ENCODE measurements at regions not wholly inside any gene's neighbourhood (a gene's known extent, or its start where the extent isn't known, plus 50 kb on each side); places are given as distances from the start of the nearest gene placed in this dataset.
"Not testable (repeated sequence)": the region's sequence is repeated elsewhere in the genome, so short reads cannot be mapped to it uniquely, and the experiment has no call there.

DNA sequence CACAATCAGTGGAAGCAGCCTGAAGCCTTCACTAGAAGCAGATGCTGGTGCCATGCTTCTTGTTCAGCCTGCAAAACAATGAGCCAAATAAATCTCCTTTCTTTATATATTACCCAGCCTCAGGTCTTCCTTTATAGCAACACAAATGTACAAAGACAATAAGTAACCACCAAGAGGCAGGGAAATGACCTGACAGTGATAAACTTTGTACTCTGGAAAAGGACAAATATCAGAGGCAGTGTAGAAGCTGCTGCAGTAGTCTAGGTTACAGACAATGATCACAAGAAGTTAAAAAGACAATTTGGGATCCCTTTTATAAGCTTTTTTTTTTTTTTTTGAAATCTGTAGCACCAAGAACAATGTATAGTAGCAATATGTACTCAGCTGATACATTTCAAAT is 760.3 kb downstream of the TTLL7 start:
- not testable (repeated sequence) for H3K27me3 ChIP-seq (ENCODE audit: control insufficient read depth, insufficient read depth, low read length); H3K36me3 ChIP-seq (ENCODE audit: control insufficient read depth, insufficient read depth, low read length); H3K4me3 ChIP-seq (ENCODE audit: low read length); H3K9me3 ChIP-seq (replicated peaks; ENCODE audit: control insufficient read depth, low read depth, low read length); H3K27ac ChIP-seq (ENCODE audit: low read length); DNase-seq; H3K4me1 ChIP-seq (ENCODE audit: control insufficient read depth, insufficient read depth, low read length)

DNA sequence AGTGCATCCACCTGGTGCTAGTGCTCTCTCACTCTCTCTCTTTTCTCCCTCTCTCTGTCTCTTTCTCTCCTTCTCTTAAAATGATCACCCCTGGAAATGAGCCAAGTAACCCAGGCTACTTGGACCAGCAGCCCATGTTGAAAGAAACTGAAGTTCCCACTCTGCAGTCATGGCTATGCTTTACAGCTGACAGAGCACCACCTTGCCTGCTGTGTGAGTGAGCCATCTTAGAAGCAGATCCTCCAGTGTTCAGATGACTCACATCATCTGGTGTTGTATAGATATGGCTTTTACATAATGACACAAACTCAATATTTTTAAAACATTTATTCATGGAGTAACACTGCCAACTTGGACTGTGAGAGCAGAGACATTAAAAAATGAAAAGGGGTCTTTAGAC is 779.1 kb downstream of the TTLL7 start:
- DNase-seq; H3K36me3 ChIP-seq (ENCODE audit: control insufficient read depth, insufficient read depth, low read length); H3K4me3 ChIP-seq (ENCODE audit: low read length); H3K27ac ChIP-seq (ENCODE audit: low read length); H3K4me1 ChIP-seq (ENCODE audit: control insufficient read depth, insufficient read depth, low read length); H3K9me3 ChIP-seq (replicated peaks; ENCODE audit: control insufficient read depth, low read depth, low read length); H3K27me3 ChIP-seq (ENCODE audit: control insufficient read depth, insufficient read depth, low read length): not testable (repeated sequence)

DNA sequence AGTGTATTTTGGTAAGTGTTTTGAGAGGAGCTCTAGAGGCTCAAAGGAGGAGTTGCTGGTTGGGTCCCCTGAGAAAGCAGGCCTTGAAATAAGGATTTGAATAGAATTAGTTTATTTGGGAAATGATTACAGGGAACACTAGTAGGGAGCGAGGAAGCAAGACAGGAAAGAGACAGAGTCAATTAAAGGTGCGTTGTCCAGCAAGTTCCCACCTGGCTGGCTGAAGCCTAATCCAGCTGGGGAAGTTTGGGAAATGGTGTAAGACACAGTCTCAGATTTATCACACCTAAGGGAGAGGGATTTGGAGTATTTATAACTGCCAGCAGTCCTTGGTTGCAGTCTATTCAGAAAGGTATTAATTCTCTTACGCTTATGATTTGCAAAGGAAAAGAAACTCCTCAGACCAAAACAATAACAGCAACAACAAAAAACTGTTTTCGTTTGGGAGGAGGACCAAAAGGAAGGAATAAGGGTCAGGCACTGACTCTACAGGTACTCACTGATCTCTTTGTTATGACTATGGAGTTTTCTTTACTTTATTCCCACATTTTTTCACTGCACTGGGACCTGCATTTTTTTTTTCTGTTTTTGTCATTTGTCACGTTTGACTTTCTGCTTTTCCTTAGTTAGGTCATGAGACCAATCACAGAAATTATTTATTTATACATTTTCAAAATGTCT is 780.8 kb downstream of the TTLL7 start:
- 67% methylated on average over 1 of the region's 5 CpGs for WGBS (ENCODE audit: insufficient coverage)
- not testable (repeated sequence) for H3K27ac ChIP-seq (ENCODE audit: low read length); H3K27me3 ChIP-seq (ENCODE audit: control insufficient read depth, insufficient read depth, low read length); H3K36me3 ChIP-seq (ENCODE audit: control insufficient read depth, insufficient read depth, low read length); H3K4me3 ChIP-seq (ENCODE audit: low read length); H3K4me1 ChIP-seq (ENCODE audit: control insufficient read depth, insufficient read depth, low read length); H3K9me3 ChIP-seq (replicated peaks; ENCODE audit: control insufficient read depth, low read depth, low read length)
- peak; percentile 2 for DNase-seq

DNA sequence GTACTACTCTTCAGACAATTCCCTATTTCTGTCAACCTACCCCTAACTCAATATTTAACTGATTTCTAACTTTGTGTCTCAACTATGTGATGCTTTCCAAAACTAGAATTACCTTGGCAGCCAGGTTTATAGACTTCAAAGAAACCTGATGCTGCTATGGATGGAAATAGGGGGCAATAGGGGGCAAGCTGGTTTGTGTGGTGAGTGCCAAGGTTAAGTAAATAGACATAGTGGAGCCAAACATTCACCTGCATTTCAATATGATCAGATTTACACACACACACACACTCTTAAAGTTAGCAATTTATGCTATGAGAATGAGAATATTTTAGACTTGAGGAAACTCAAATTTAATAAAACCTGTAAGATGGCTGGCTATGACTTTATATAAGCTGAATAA is 784.6 kb downstream of the TTLL7 start:
- H3K27ac ChIP-seq (ENCODE audit: low read length); DNase-seq; H3K4me3 ChIP-seq (ENCODE audit: low read length); H3K4me1 ChIP-seq (ENCODE audit: control insufficient read depth, insufficient read depth, low read length); H3K9me3 ChIP-seq (replicated peaks; ENCODE audit: control insufficient read depth, low read depth, low read length); H3K27me3 ChIP-seq (ENCODE audit: control insufficient read depth, insufficient read depth, low read length); H3K36me3 ChIP-seq (ENCODE audit: control insufficient read depth, insufficient read depth, low read length): not testable (repeated sequence)

DNA sequence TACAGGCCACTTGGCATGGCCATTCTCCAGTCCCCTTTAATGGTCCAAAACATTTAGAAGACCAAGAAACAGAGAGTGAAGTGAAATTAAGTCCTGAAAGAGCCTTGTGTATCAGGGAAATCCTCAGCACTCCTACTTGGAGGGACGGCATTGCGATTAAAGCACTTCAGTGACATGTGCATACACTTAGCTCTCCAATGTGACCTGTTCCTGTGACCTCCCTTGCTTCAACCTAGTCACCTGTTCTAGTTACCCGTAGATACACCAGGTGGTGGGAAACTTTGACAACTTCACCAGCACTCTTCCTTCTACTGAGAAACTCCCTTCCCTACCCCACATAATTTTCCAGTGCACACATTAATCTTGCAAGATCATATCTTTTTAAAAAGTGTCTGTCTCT is 785.3 kb downstream of the TTLL7 start:
- not testable (repeated sequence) for DNase-seq; H3K9me3 ChIP-seq (replicated peaks; ENCODE audit: control insufficient read depth, low read depth, low read length); H3K27me3 ChIP-seq (ENCODE audit: control insufficient read depth, insufficient read depth, low read length); H3K27ac ChIP-seq (ENCODE audit: low read length); H3K4me3 ChIP-seq (ENCODE audit: low read length); H3K4me1 ChIP-seq (ENCODE audit: control insufficient read depth, insufficient read depth, low read length); H3K36me3 ChIP-seq (ENCODE audit: control insufficient read depth, insufficient read depth, low read length)
- WGBS (ENCODE audit: insufficient coverage) = 80% methylated on average over 1 of the region's 3 CpGs

DNA sequence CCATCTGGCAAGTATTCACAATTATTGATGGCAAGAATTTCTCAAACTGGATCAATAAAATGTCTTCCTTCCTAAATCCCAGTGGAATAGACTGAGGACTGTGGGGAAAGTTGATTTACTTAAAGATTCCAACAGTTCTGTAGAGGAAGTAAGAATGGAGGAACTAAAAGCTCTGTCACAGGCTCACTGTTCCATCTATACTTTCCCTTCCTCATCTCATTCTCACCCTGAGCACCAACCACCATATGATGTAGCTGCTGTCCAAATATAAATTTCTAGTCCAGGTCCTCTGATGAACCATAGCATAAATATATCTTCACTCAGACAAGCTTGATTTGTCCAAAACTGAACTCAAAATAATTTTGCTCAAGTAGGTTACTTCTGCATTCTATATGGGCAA is 786.9 kb downstream of the TTLL7 start:
- H3K27me3 ChIP-seq (ENCODE audit: control insufficient read depth, insufficient read depth, low read length); H3K36me3 ChIP-seq (ENCODE audit: control insufficient read depth, insufficient read depth, low read length); H3K27ac ChIP-seq (ENCODE audit: low read length); H3K4me3 ChIP-seq (ENCODE audit: low read length); H3K4me1 ChIP-seq (ENCODE audit: control insufficient read depth, insufficient read depth, low read length); DNase-seq; H3K9me3 ChIP-seq (replicated peaks; ENCODE audit: control insufficient read depth, low read depth, low read length): not testable (repeated sequence)

DNA sequence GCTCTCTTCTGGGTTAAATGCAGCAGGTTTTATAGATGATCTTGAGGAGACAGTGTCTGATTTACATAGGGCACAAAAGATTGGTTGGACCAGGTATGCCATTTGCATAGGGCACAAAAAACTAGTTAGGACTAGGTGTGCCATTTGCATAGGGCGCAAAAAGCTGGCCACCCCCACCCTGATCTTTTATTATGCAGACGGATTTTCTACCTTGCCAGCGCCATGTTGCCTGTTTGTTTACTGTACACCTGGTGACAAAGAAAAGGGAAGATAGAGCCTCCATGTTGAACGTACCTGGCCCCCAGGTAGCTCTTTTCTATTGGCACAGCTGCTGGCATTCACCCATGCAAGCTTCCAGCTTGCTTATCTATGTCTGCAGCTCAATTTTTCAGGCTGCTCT is 790.4 kb downstream of the TTLL7 start:
- not testable (repeated sequence) for H3K27ac ChIP-seq (ENCODE audit: low read length); H3K4me3 ChIP-seq (ENCODE audit: low read length); H3K27me3 ChIP-seq (ENCODE audit: control insufficient read depth, insufficient read depth, low read length); H3K9me3 ChIP-seq (replicated peaks; ENCODE audit: control insufficient read depth, low read depth, low read length); DNase-seq; H3K36me3 ChIP-seq (ENCODE audit: control insufficient read depth, insufficient read depth, low read length); H3K4me1 ChIP-seq (ENCODE audit: control insufficient read depth, insufficient read depth, low read length)
- WGBS (ENCODE audit: insufficient coverage) = 100% methylated on average over 1 of the region's 4 CpGs

DNA sequence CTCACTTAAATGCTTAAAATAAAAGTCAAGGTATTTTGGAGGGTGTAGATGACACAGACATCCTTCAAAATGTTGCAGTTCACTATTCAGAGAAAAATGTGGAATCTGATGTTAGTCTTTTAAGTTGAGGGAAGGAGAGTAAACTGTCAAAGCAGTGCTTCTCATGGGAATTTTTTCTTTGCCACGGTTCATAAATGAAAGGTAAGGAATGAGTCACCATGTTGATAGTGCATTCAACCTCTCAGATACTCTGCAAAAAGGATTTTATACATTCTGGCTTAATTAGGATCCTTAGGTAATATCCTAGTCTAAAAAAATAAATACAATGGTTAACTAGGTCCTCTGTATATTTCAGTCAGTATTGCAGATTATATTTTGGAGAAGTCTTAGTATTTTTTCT is 804.3 kb downstream of the TTLL7 start:
- H3K4me1 ChIP-seq (ENCODE audit: control insufficient read depth, insufficient read depth, low read length); H3K36me3 ChIP-seq (ENCODE audit: control insufficient read depth, insufficient read depth, low read length); H3K27me3 ChIP-seq (ENCODE audit: control insufficient read depth, insufficient read depth, low read length); DNase-seq; H3K27ac ChIP-seq (ENCODE audit: low read length); H3K9me3 ChIP-seq (replicated peaks; ENCODE audit: control insufficient read depth, low read depth, low read length); H3K4me3 ChIP-seq (ENCODE audit: low read length): not testable (repeated sequence)
- WGBS (ENCODE audit: insufficient coverage) = no CpG with 5 or more reads among the region's 1 CpG

DNA sequence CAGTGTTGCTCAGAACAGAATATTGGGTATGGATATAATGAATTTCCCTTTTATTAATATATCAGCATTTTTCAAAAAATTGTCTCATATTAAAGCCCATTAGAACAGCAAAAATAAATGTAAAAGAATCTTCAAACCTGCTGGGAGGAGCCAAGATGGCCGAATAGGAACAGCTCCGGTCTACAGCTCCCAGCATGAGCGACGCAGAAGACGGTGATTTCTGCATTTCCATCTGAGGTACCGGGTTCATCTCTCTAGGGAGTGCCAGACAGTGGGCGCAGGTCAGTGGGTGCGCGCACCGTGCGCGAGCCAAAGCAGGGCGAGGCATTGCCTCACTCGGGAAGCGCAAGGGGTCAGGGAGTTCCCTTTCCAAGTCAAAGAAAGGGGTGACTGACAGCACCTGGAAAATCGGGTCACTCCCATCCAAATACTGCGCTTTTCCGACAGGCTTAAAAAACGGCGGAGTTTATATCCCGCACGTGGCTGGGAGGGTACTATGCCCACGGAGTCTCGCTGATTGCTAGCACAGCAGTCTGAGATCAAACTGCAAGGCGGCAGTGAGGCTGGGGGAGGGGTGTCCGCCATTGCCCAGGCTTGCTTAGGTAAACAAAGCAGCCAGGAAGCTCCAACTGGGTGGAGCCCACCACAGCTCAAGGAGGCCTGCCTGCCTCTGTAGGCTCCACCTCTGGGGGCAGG is 816.8 kb downstream of the TTLL7 start:
- not testable (repeated sequence) for DNase-seq; H3K27me3 ChIP-seq (ENCODE audit: control insufficient read depth, insufficient read depth, low read length); H3K4me1 ChIP-seq (ENCODE audit: control insufficient read depth, insufficient read depth, low read length); H3K27ac ChIP-seq (ENCODE audit: low read length); H3K9me3 ChIP-seq (replicated peaks; ENCODE audit: control insufficient read depth, low read depth, low read length); H3K36me3 ChIP-seq (ENCODE audit: control insufficient read depth, insufficient read depth, low read length); H3K4me3 ChIP-seq (ENCODE audit: low read length)
- 96% methylated on average over 4 of the region's 26 CpGs for WGBS (ENCODE audit: insufficient coverage)

DNA sequence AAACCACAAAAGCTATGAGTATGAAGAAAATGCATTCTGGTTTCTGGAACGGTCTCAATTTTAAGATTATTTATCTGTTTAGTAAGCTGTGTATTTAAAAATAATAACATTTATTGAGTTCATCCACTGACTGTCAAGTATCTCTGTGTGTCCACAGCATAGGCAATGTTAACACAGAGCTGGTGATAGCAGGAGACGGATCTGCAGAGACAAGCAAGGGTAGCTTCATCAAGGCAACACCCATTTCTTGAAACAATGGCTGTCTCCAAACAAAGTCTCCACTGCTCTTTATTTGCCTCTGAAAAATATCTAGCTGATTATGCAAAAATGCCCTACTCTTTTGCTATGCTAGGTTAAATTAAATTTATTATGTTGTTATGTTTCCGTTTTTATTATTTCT is 818.3 kb downstream of the TTLL7 start:
- not testable (repeated sequence) for H3K27me3 ChIP-seq (ENCODE audit: control insufficient read depth, insufficient read depth, low read length); H3K4me3 ChIP-seq (ENCODE audit: low read length); H3K4me1 ChIP-seq (ENCODE audit: control insufficient read depth, insufficient read depth, low read length); H3K27ac ChIP-seq (ENCODE audit: low read length); H3K9me3 ChIP-seq (replicated peaks; ENCODE audit: control insufficient read depth, low read depth, low read length); H3K36me3 ChIP-seq (ENCODE audit: control insufficient read depth, insufficient read depth, low read length); DNase-seq
- WGBS (ENCODE audit: insufficient coverage) = no CpG with 5 or more reads among the region's 3 CpGs

DNA sequence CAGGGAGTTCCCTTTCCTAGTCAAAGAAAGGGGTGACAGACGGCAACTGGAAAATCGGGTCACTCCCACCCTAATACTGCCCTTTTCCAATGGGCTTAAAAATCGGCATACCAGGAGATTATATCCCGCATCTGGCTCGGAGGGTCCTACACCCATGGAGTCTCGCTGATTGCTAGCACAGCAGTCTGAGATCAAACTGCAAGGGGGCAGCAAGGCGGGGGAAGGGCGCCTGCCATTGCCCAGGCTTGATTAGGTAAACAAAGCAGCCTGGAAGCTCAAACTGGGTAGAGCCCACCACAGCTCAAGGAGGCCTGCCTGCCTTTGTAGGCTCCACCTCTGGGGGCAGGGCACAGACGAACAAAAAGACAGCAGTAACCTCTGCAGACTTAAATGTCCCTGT is 831.3 kb downstream of the TTLL7 start:
- not testable (repeated sequence) for H3K27ac ChIP-seq (ENCODE audit: low read length); H3K4me1 ChIP-seq (ENCODE audit: control insufficient read depth, insufficient read depth, low read length); H3K9me3 ChIP-seq (replicated peaks; ENCODE audit: control insufficient read depth, low read depth, low read length); DNase-seq; H3K36me3 ChIP-seq (ENCODE audit: control insufficient read depth, insufficient read depth, low read length); H3K4me3 ChIP-seq (ENCODE audit: low read length); H3K27me3 ChIP-seq (ENCODE audit: control insufficient read depth, insufficient read depth, low read length)
- WGBS (ENCODE audit: insufficient coverage) = 100% methylated on average over 1 of the region's 9 CpGs

Data from muscle of leg (tissue), 3 donors.